HG03175 (cell line): ENCODE measurements at regions not wholly inside any gene's neighbourhood (a gene's known extent, or its start where the extent isn't known, plus 50 kb on each side); places are given as distances from the start of the nearest gene placed in this dataset.
A peak's percentile ranks its signal among the peaks of the same experiment; 100 is the strongest.
"Not testable (repeated sequence)": the region's sequence is repeated elsewhere in the genome, so short reads cannot be mapped to it uniquely, and the experiment has no call there.

Source experiments
- ATAC-seq: cut with Tn5 transposase; IDR thresholded peaks from one replicate; pipeline ENCODE4 v1.9.1; 2021; ENCODE audit warnings: mild to moderate bottlenecking, moderate library complexity; ENCODE audit not compliant: unreplicated experiment

DNA sequence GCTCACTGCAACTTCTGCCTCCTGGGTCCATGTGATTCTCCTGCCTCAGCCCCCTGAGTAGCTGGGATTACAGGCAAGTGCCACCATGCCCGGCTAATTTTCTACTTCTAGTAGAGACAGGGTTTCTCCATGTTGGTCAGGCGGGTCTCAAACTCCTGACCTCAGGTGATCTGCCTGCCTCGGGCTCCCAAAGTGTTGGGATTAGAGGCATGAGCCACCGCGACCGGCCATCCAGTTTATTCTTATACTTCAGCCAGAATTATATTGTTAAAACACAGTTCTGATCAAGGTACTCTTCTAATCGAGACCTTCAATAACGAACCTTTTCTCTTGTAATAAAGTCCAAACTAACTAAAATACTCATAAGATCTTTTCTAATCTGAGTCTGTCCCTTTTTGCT lies 119.6 kb upstream of the FAR2 start:
- ATAC-seq, result not testable (repeated sequence)

DNA sequence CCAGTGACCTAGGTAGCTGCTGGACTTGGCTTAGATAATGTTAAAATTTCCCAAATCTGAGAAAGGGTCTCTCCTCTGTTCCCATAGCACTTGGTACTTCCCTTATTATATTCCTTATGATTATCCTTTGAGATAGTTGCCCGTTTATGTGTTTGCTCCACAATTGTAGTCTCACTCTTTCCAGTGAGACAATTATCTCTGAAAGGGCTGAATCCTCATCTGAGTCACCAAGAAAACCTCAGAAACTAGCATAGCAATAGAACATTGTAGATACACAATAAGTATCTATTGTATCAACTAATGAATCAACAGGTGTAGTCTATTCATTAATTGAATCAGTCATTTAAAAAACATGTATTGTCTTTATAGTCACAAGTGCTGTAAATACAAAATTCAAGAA lies 119.1 kb upstream of the FAR2 start:
- ATAC-seq, result no peak

DNA sequence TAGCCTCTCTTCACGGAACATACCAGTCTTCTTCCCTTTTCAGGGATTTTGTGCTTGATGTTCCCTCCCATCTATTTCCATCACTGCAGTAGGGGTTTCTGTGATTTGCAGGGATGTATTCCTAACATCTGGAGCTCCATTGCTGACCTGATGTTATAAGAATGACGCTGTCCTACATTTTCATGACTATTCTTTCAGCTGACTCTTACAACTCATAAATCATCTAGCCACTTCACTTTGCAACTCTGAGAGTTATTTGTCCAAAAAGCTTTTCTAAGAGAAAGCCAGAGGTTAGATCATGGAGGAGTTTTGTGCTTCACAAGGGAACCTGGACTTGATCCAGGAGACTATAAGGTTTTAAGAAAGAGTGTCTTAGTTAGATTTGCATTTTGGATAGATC lies 116.6 kb upstream of the FAR2 start:
- no peak for ATAC-seq

GRCh38 chr12:29033519-29033918 lies 115.6 kb upstream of the FAR2 start:
- no peak for ATAC-seq

DNA sequence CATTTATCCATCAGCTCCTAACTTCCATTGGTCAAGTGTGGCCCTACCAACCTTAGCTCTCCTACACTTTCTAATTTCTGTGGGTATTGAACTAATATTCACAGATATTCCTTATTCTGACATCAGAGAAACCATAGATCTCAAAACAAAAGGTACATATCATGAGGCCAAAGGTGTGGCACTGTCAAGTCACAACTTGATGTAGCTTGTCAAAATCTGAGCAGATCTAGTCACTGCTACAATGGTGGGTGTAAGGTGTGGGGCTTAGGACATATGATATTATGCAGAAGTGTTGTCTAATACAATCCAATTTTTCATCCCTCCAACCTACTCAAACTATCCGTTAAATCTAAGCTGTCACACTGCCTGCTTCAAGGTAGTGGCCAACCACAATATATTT lies 114.0 kb upstream of the FAR2 start:
- no peak for ATAC-seq

DNA sequence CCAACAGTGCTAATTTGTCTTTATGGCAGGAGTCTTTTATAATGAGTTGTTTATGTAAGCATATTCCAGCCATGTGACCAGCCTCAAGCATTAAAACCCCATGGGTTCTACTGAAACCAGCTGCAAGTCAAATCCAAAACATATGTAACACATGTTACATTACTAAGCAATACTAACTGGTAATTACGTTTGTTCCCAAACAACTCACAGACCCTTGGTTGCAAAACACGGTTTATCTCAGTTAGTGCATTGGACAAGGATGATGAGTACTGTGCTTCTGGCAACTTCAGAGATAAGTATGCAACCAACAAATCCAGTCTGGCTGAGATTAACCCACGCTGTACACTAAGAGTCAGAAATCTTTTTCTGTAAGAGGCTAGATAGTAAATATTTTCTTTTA lies 110.1 kb upstream of the FAR2 start:
- ATAC-seq, result no peak

DNA sequence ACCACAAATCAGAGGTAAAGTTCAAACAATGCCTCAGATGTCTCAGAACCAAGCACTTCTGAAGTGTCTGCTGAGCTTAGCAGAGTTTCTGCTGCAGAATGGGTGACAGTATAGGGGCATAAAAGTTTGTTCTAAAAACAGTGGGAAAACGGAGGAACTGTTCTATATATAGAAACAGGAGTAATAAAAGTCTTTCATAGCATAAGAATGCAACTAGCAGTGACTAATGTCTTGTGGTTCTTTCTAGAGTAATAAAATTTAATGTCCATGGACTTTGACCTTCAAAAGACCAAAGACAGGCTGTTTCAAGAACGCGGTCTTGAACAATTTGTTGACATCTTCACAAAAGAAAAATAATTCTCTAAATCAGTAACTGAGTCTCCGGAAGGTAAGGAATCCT lies 107.5 kb upstream of the FAR2 start:
- no peak for ATAC-seq

- ATAC-seq, result no peak
These were observed 106.0 kb upstream of the FAR2 start for GRCh38 chr12:29043069-29043468.

GRCh38 chr12:29044799-29045198 lies 104.3 kb upstream of the FAR2 start:
- no peak for ATAC-seq

GRCh38 chr12:29048787-29049186 lies 100.3 kb upstream of the FAR2 start:
- ATAC-seq, result no peak

GRCh38 chr12:29050503-29050902 lies 98.6 kb upstream of the FAR2 start:
- ATAC-seq, result peak; percentile 84

GRCh38 chr12:29051221-29051620 lies 97.9 kb upstream of the FAR2 start:
- no peak for ATAC-seq

GRCh38 chr12:29053567-29053966 lies 95.5 kb upstream of the FAR2 start:
- ATAC-seq, result peak; percentile 63

GRCh38 chr12:29054858-29055663 lies 94.0 kb upstream of the FAR2 start:
- ATAC-seq, result no peak

DNA sequence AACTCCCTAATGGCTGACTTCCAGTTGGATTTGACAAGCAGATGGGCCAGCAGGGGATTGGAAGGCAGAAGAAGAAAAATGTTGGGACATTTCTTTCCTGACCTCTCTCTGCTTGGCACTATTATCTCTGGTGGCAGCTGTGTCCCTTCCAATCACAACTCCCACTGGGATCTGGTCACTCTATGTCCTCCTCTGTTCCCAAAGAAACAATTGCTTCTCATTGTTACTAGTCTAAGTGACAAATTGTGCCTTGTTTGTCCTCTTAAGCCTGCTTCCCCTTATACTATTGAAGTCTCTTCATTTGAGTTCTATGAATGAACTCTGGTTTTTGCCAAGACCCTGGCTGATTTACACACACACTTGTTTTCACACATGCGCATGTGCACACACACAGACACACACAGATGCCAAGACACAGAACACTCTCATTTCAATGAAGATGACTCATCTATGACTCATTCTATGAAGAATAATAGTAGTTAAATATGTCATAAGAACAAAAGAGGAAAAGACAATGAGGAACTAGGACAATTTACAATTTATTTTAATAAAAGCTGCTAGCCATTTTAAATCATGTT lies 83.0 kb upstream of the FAR2 start:
- peak; percentile 55 for ATAC-seq

- ATAC-seq, result no peak
These were observed 81.6 kb upstream of the FAR2 start for GRCh38 chr12:29067430-29067829.

DNA sequence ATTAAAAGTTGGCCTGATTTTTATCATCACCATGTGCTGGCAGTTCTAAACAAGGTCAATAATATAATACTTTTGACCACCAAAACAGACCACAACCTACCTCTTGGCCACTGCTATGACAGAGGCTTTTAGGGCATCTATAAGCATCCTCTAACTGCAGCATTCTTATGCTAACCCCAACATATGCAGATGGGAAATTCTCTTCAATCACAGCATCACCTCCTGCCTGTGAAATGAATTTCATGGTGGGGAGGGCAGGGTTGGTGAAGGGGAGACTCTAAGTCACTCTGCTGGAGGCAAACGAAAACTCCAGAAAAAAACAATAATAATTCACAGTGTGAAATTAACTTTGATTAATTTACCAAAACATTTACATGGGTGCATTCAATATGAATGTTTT lies 78.8 kb upstream of the FAR2 start:
- ATAC-seq, result no peak

GRCh38 chr12:29071099-29071498 lies 78.0 kb upstream of the FAR2 start:
- ATAC-seq, result no peak

- no peak for ATAC-seq
These were observed 76.4 kb upstream of the FAR2 start for GRCh38 chr12:29072631-29073030.

DNA sequence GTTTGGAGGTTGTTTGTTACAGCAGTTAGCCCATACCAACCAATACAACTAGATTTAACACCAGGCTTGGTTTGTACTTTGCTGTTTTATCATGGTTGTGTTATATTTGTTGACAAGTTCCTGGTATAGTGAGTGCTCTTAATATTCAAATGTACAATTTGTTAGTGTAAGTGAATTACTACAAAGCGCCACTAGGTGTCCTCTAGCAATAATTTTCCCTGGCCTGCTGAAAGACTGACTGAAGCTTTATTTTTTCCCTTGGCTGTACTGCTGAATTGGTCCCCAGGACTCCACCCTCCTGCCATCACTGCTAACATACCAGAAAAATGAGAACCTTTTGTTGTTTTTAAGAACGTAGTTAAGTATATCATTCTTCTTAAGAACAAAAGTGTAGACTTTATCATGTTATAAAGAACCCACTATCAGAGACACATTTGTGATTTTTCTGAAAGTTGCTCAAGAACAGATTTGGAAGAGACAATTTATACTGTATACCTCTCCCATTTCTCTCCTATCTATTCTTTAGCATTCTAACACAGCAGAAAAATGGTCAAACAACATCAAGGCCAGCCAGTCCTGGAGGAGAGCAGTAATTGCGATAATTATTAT lies 75.3 kb upstream of the FAR2 start:
- ATAC-seq, result peak; percentile 90

GRCh38 chr12:29081101-29081500 lies 68.0 kb upstream of the FAR2 start:
- no peak for ATAC-seq

GRCh38 chr12:29082522-29082921 lies 66.6 kb upstream of the FAR2 start:
- ATAC-seq, result no peak
